ENCODE measurements at regions not wholly inside any gene's neighbourhood (a gene's known extent, or its start where the extent isn't known, plus 50 kb on each side); places are given as distances from the start of the nearest gene placed in this dataset.
"Not testable (repeated sequence)": the region's sequence is repeated elsewhere in the genome, so short reads cannot be mapped to it uniquely, and the experiment has no call there.

DNA sequence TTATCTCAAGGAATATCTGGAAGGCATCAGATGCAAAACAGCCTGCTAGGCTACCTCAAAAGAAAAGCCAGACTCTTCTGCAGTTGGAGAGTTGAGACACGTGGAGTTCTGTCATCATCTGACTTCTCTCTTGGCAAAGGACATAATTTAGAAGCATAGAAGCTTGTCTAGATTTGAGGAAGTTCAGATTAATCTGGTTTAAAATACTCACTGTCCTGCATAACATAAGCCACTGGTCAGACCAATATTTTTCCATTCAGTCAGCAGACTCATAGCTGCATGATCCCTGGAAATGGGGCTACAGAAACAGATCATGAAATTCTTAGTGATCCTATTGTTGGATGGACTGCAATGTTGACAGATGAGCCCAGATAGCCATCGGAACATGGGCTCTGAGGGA, 349.0 kb downstream of the TXNL1 start:
- no peak for DNase-seq
- Histone ChIP-seq H3K27me3 (ENCODE audit: control insufficient read depth, insufficient read depth, low read length) (no peaks in the 10 kb centered on the region), H3K4me3 (ENCODE audit: insufficient read depth, low read depth, low read length) (no peak overlapping the region), H3K36me3 (replicated peaks; ENCODE audit: control insufficient read depth, insufficient read depth, low read length) (no peaks in the 10 kb centered on the region)

GRCh38 chr18:56286775-56287325, 351.5 kb downstream of the TXNL1 start:
- H3K36me3 ChIP-seq (replicated peaks; ENCODE audit: control insufficient read depth, insufficient read depth, low read length) = no peaks in the 10 kb centered on the region
- H3K4me3 ChIP-seq (ENCODE audit: insufficient read depth, low read depth, low read length) = no peak overlapping the region
- no peaks in the 10 kb centered on the region for H3K27me3 ChIP-seq (ENCODE audit: control insufficient read depth, insufficient read depth, low read length)
- no peak for DNase-seq

- Histone ChIP-seq H3K4me3 (ENCODE audit: insufficient read depth, low read depth, low read length) (no peak overlapping the region), H3K27me3 (ENCODE audit: control insufficient read depth, insufficient read depth, low read length) (no peaks in the 10 kb centered on the region), H3K36me3 (replicated peaks; ENCODE audit: control insufficient read depth, insufficient read depth, low read length) (no peaks in the 10 kb centered on the region)
- no peak for DNase-seq
Measured at GRCh38 chr18:56285387-56286065, 352.9 kb downstream of the TXNL1 start.

DNA sequence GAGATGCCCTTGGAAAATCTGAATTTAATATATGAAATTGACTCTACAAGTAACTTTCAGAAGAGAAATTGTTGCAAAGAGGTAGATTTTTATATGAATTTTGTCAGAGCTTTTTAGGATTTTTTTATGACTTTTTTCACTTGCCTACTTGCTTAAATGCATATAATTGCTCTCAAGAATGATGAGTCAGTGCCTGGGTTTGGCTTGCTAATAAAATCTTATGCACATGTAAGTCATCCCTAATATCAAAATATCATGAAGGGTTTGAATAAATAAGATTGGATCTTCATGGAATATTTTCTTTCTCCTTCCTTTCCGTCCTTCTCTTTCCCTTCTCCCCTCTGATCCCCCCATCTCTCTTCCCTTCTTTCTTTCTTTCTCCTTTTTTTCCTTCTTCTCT, 354.1 kb downstream of the TXNL1 start:
- H3K27me3 ChIP-seq (ENCODE audit: control insufficient read depth, insufficient read depth, low read length) = no peaks in the 10 kb centered on the region
- no peak for DNase-seq
- no peaks in the 10 kb centered on the region for H3K36me3 ChIP-seq (replicated peaks; ENCODE audit: control insufficient read depth, insufficient read depth, low read length)
- no peak overlapping the region for H3K4me3 ChIP-seq (ENCODE audit: insufficient read depth, low read depth, low read length)

DNA sequence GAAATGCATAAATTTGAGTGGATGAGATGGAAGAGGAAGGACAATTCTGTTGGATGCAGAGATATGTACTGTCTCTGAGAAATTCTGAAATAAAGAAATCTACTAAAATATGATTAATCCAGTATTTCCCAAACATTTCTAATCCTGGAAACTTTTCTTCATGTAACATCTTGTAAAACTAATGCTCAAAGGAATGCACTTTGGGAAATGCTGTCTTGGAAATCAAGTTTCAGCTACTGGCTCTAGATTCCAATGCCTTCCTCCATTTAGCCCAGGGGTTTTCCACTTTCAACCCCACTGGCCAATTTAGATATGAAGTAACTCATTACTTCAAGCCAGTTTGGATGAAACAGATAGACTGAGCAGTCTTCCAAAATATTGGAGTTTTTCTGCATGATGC, 355.1 kb downstream of the TXNL1 start:
- Histone ChIP-seq H3K4me3 (ENCODE audit: insufficient read depth, low read depth, low read length) (no peak overlapping the region), H3K36me3 (replicated peaks; ENCODE audit: control insufficient read depth, insufficient read depth, low read length) (no peaks in the 10 kb centered on the region), H3K27me3 (ENCODE audit: control insufficient read depth, insufficient read depth, low read length) (no peaks in the 10 kb centered on the region)
- DNase-seq = no peak

DNA sequence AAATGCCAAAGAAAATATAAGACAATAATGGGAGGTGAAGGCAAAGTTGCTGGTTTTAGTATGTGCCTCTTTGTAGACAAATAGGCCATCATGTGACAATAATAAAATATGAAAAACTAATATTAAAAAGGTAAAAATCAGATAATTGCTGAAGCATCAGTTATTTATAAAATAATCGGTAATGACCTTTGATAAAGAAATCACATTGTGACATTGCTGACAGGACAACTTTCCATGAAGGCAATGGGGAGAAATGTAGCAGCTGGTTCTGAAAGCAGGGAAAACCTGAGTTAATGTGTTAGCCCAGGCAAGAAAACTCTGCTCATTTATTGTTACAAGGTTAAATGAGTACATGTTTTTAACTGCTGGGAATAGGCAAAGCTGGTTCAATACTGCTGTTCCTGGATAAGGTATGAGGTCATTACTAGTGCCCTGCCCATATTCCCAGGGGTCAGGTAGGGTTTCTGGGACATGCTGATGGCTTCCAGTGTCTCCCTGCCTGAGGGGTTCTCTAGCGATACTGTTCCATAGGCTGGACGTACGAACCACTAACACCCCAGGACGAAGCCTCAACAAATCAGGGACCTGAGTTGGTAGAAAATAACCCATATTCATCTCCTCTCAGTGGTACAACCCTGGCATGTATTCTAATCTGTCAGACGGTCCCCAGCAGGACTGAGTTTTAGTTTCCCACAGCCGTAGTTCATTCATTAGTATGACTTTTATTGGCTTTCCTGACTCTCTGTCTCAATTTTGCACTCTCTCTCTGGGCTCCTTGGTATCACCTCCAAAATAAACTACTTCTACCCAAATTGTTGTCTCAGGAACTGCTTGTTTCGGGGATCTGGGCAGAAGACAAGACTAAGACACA, 355.9 kb downstream of the TXNL1 start:
- Histone ChIP-seq H3K27me3 (ENCODE audit: control insufficient read depth, insufficient read depth, low read length) (no peaks in the 10 kb centered on the region), H3K4me3 (ENCODE audit: insufficient read depth, low read depth, low read length) (no peak overlapping the region), H3K36me3 (replicated peaks; ENCODE audit: control insufficient read depth, insufficient read depth, low read length) (no peaks in the 10 kb centered on the region)
- DNase-seq = no peak

DNA sequence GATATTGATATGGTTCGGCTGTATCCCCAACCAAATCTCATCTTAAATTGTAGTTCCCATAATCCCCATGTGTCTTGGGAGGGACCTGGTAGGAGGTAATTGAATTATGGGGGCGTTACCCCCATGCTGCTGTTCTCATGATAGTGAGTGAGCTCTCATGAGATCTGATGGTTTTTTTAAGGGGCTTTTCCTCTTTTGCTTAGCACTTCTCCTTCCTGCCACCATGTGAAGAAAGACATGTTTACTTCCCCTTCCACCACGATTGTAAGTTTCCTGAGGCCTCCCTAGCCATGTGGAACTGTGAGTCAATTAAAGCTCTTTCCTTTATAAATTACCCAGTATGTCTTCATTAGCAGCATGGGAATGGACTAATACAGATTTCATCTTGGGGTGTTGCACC, 358.6 kb downstream of the TXNL1 start:
- H3K36me3 ChIP-seq (replicated peaks; ENCODE audit: control insufficient read depth, insufficient read depth, low read length); H3K4me3 ChIP-seq (ENCODE audit: insufficient read depth, low read depth, low read length); DNase-seq; H3K27me3 ChIP-seq (ENCODE audit: control insufficient read depth, insufficient read depth, low read length): not testable (repeated sequence)

DNA sequence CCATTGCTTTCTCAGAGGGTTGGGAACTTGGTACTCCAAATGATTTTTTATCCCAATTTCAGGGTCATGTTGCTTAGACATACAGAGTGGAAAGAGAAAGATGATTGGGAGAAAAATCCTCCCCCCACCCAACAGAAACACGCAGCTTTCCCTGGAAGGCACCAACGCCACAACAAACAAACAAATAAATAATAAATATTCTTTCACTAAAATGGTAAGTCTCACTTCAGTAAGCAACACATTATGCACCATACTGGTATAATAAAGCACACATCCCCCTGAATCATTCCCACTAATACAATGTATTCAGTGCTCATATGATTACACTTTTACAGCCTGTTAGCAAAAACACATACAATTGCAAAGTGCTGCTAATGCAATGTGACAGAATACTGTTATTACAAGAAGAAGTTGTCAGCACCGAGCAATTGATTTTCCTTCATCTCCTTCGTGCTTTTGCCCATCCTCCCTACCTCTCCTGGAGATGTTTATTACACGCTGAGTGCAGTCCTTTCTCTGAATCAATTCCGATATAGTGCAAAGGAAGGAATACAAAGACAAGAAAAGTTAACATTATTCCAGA, 359.9 kb downstream of the TXNL1 start:
- no peak for DNase-seq
- Histone ChIP-seq H3K4me3 (ENCODE audit: insufficient read depth, low read depth, low read length) (no peak overlapping the region), H3K36me3 (replicated peaks; ENCODE audit: control insufficient read depth, insufficient read depth, low read length) (no peaks in the 10 kb centered on the region), H3K27me3 (ENCODE audit: control insufficient read depth, insufficient read depth, low read length) (no peaks in the 10 kb centered on the region)

DNA sequence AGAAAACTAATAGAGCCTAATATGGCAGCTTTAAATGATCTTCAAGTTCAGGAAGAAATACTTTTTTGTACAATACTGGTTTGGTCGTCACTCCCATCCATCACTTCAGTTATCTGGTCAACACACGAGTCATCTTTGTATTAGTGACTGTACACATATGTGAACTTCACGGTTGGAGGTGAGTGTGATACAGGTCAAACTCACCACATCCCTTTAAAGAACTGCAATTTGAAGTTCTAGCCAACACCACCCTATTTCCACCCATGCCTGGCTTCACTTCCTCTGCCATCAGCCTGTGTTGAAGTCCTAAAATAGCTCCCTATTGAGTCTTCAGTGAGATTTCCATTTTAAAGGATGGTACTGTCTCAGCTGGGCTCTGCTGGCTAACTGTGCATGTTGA, 361.9 kb downstream of the TXNL1 start:
- no peaks in the 10 kb centered on the region for H3K27me3 ChIP-seq (ENCODE audit: control insufficient read depth, insufficient read depth, low read length)
- H3K36me3 ChIP-seq (replicated peaks; ENCODE audit: control insufficient read depth, insufficient read depth, low read length) = no peaks in the 10 kb centered on the region
- no peak overlapping the region for H3K4me3 ChIP-seq (ENCODE audit: insufficient read depth, low read depth, low read length)
- no peak for DNase-seq

- no peak overlapping the region for H3K4me3 ChIP-seq (ENCODE audit: insufficient read depth, low read depth, low read length)
- H3K36me3 ChIP-seq (replicated peaks; ENCODE audit: control insufficient read depth, insufficient read depth, low read length) = no peaks in the 10 kb centered on the region
- no peaks in the 10 kb centered on the region for H3K27me3 ChIP-seq (ENCODE audit: control insufficient read depth, insufficient read depth, low read length)
- DNase-seq = no peak
Measured at GRCh38 chr18:56273541-56274219, 364.7 kb downstream of the TXNL1 start.

DNA sequence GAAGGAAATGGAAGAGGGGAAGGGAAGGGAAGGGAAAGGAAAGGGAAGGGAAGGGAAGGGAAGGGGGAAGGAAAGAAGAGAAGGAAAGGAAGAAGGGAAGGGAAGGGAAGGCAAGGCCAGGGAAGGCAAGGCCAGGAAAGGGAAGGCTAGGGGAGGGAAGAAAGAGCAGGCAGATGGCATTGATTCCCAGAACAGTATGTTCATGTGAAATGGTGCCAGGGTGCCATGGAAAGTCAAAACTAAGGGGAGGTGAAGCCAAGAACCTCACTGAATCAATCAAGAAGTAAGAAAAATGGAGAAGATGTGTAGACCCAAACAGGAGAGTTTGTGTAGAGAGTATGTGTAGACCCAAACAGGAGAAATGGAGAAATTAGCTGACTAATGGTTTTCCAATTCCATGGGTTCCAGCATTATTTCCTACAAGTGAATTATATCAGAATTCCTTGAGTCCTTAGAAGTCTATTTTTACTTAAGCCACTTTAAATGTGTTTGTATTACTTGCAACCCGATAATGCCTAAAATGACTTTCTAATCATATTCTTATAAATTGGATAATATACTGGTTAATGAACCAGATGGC, 367.6 kb downstream of the TXNL1 start:
- no peaks in the 10 kb centered on the region for H3K36me3 ChIP-seq (replicated peaks; ENCODE audit: control insufficient read depth, insufficient read depth, low read length)
- no peak overlapping the region for H3K4me3 ChIP-seq (ENCODE audit: insufficient read depth, low read depth, low read length)
- DNase-seq = no peak
- no peaks in the 10 kb centered on the region for H3K27me3 ChIP-seq (ENCODE audit: control insufficient read depth, insufficient read depth, low read length)

- H3K27me3 ChIP-seq (ENCODE audit: control insufficient read depth, insufficient read depth, low read length) = no peaks in the 10 kb centered on the region
- no peak overlapping the region for H3K4me3 ChIP-seq (ENCODE audit: insufficient read depth, low read depth, low read length)
- no peaks in the 10 kb centered on the region for H3K36me3 ChIP-seq (replicated peaks; ENCODE audit: control insufficient read depth, insufficient read depth, low read length)
- no peak for DNase-seq
Measured at GRCh38 chr18:56269958-56270357, 368.4 kb downstream of the TXNL1 start.

DNA sequence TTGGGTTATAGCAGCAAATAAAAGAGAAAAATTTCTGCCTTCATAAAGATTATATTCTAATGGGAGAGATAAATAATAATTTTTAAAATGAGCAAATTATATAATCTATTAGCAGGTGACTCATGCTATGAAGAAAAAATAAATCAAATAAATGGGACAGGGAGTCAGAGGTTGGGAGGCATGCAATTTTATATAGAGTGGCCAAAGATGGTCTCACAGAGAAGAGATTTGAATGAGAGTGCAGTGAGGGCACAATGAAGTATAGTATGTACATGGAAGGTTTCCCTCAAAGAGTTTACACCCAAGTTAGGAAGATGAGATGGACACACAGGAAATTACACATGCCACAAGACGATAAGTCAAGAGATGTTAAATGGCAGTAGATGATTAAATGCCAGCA, 369.4 kb downstream of the TXNL1 start:
- H3K36me3 ChIP-seq (replicated peaks; ENCODE audit: control insufficient read depth, insufficient read depth, low read length) = no peaks in the 10 kb centered on the region
- no peak for DNase-seq
- H3K27me3 ChIP-seq (ENCODE audit: control insufficient read depth, insufficient read depth, low read length) = no peaks in the 10 kb centered on the region
- H3K4me3 ChIP-seq (ENCODE audit: insufficient read depth, low read depth, low read length) = no peak overlapping the region

DNA sequence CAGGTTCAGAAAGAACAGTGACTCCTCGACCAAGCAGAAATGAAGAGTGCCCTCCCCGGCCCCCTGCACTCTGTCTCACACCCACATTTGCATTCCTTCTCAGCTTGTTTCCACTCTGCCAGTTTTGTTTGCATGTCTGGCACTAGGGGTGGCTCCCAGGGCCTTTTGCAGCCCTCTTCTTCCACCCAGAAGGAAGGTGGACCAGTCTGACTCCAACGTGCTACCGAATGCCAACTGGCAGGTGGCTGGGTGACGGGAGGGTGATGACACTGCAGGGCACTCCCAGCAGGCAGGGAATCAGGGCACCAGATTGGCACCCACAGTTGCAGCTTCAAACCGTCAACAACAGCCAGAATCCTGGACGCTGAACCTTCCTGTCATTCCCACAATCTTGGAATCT, 371.1 kb downstream of the TXNL1 start:
- Histone ChIP-seq H3K36me3 (replicated peaks; ENCODE audit: control insufficient read depth, insufficient read depth, low read length) (no peaks in the 10 kb centered on the region), H3K27me3 (ENCODE audit: control insufficient read depth, insufficient read depth, low read length) (no peaks in the 10 kb centered on the region), H3K4me3 (ENCODE audit: insufficient read depth, low read depth, low read length) (no peak overlapping the region)
- DNase-seq = no peak

Data from H7 (cell line).